NT2/D1 (cell line): ENCODE measurements at regions not wholly inside any gene's neighbourhood (a gene's known extent, or its start where the extent isn't known, plus 50 kb on each side); places are given as distances from the start of the nearest gene placed in this dataset.

Experiments
- YY1 ChIP-seq: IDR thresholded peaks from 2 replicates; pipeline ENCODE4 v1.6.1; 2011; ENCODE audit not compliant: insufficient read length, insufficient read depth
- ZNF274 ChIP-seq: IDR thresholded peaks from 2 replicates; pipeline ENCODE4 v1.6.1; 2011; ENCODE audit warnings: mild to moderate bottlenecking, low read depth, low read length

GRCh38 chr5:2908086-2908485 lies 156.6 kb upstream of the IRX2 start:
- TF ChIP-seq YY1: no peak
- TF ChIP-seq ZNF274: no peak
